ENCODE measurements at regions not wholly inside any gene's neighbourhood (a gene's known extent, or its start where the extent isn't known, plus 50 kb on each side); places are given as distances from the start of the nearest gene placed in this dataset.

DNA sequence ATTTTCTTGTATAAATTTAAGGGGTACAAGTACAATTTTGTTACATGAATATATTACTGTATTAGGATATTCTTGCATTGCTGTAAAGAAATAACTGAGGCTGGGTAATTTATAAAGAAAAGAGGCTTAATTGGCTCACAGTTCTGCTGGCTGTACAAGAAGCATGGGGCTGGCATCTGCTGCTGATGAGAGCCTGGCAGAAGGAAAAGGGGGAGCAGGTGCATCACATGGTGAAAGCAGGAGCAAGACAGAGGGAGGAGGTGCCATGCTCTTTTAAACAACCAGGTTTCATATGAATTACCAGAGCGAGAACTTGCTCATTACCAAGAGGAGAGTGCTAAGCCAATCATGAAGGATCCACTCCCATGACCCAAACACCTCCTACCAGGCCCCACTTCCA, 399.5 kb upstream of the RAB6C start:
- no peak for DNase-seq (ENCODE audit: low read depth)
- TF ChIP-seq, protein P1, sequence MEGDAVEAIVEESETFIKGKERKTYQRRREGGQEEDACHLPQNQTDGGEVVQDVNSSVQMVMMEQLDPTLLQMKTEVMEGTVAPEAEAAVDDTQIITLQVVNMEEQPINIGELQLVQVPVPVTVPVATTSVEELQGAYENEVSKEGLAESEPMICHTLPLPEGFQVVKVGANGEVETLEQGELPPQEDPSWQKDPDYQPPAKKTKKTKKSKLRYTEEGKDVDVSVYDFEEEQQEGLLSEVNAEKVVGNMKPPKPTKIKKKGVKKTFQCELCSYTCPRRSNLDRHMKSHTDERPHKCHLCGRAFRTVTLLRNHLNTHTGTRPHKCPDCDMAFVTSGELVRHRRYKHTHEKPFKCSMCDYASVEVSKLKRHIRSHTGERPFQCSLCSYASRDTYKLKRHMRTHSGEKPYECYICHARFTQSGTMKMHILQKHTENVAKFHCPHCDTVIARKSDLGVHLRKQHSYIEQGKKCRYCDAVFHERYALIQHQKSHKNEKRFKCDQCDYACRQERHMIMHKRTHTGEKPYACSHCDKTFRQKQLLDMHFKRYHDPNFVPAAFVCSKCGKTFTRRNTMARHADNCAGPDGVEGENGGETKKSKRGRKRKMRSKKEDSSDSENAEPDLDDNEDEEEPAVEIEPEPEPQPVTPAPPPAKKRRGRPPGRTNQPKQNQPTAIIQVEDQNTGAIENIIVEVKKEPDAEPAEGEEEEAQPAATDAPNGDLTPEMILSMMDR (conservative IDR thresholded peaks at IDR 0.05; ENCODE audit: low read depth, low read length) = no peak
- no peak overlapping the region for H3K4me3 ChIP-seq (ENCODE audit: low read depth, low read length)

DNA sequence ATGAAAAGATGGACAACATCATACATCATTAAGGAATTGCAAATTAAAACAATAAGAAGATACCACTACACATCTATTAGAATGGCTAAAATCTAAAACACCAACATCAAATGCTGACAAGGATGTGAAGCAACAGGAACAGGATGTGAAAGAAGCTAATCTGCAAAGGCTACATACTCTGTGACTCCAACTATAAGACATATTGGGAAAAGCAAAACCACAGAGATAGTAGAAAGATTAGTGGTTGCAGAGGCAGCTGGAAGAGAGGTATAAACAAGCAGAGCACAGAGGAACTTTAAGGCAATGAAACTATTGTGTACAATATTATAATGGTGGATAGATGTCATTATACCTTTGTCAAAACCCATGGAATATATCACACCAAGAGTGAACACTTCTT, 393.7 kb upstream of the RAB6C start:
- no peak overlapping the region for H3K4me3 ChIP-seq (ENCODE audit: low read depth, low read length)
- TF ChIP-seq, protein P1 (conservative IDR thresholded peaks at IDR 0.05; ENCODE audit: low read depth, low read length) = no peak
- DNase-seq (ENCODE audit: low read depth) = no peak

DNA sequence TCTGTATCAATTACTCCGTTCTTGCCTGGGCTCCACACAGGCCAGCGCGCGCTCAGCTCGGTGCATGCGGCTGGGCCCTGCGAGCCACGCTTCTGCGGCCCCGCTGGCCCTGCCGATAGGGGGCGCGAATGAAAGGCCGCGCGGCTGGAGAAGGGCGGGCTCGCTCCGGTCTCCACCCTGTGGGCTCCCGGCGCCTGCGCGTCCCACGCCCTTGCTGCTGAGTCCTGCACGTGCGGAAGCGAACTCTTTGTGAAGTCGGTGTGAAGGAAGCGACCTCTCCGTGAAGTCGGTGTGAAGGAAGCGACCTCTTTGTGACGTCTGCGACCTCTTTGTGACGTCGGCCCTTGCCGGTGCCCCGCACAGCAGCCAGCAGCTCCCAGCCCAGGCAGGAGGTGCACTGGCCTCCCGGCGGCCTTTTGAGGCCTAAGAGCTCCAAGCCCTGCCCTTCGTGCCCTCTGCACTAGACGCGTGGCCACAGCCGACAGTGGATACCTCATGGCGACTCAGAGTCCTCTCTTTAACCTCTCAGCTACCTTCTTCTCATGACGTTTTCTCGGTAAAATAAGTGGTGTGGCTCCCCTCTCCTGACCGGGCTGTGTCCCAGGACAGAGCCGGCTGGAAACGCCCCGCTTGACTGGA, 391.9 kb upstream of the RAB6C start:
- TF ChIP-seq, protein P1 (conservative IDR thresholded peaks at IDR 0.05; ENCODE audit: low read depth, low read length) = no peak
- no peak for DNase-seq (ENCODE audit: low read depth)
- H3K4me3 ChIP-seq (ENCODE audit: low read depth, low read length) = no peak overlapping the region

DNA sequence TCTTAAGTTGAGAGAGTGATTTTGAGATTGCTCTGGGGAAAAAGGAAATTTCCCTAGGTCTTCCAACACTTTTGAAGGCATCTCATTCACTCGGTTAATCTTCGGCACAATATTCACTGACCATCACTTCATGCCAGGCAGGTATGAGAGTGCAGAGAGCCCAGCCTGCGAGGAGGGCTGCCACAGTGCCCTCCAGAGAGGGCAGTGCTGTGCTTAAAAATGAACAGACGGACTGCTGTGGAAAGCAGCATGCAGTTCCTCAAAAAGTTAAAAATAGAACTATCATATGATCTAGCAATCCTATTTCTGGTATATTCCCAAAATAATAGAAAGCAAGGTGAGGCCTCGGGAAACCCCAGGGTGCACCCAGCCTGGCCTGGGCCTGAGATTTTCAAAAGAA, 374.9 kb upstream of the RAB6C start:
- TF ChIP-seq, protein P1 (conservative IDR thresholded peaks at IDR 0.05; ENCODE audit: low read depth, low read length) = no peak
- H3K4me3 ChIP-seq (ENCODE audit: low read depth, low read length) = no peak overlapping the region
- no peak for DNase-seq (ENCODE audit: low read depth)

DNA sequence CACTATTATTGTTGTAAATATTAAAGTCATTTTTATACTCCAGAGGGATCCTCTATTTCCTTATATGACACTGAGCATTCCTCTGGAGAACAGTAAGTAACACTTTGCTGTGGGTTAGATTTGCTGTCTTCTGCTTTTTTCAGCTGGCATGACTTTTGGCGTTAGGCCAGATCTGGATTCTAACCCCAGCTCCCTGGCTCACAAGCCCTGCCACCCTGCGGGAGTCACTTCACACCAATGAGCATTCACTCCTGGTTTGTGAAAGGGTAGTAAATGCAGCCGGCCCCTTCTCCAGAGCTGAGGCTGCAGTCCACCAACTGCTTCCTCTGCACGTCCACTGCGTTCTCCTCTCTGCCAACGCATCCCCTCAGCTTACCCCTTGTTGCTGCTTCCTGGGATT, 373.8 kb upstream of the RAB6C start:
- TF ChIP-seq, protein P1 (conservative IDR thresholded peaks at IDR 0.05; ENCODE audit: low read depth, low read length) = no peak
- DNase-seq (ENCODE audit: low read depth) = no peak
- H3K4me3 ChIP-seq (ENCODE audit: low read depth, low read length) = no peak overlapping the region

DNA sequence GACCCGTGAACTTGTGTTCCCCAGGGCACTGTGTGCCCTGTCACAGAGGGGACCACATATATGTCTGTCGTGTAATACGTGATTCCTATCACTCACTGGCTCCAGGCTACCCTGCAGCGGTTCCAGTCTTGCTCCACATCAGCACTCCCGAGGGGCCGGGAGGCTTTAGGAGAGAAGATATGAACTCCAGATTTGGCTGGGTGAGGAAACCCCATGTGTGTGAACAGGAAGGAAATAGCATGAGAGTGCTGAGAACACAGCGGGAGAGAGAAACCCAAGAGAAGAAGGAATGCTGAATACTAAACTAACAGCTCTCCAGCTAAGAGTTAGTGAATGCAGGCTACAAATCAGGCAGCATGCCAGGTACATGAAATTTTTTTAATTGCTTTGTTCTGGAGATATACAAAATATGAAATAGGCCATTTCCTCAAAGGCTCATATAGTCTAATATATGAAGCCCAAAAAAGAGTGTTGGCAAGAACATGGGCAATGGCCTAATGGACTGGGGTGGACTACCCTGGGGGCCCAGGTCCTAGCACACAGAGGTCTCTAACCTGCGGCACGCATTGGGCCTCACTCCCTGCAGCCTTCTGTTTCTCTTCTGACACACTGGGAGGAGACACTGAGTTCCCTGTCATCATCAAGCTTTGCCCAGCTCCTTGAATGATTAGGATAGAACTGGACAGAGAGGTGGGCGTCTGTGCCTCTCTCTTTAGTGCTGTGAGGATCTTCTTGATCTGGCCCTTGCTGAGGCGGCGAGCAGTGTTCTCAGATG, 372.8 kb upstream of the RAB6C start:
- TF ChIP-seq, protein P1 (conservative IDR thresholded peaks at IDR 0.05; ENCODE audit: low read depth, low read length) = no peak
- DNase-seq (ENCODE audit: low read depth) = no peak
- H3K4me3 ChIP-seq (ENCODE audit: low read depth, low read length) = no peak overlapping the region

DNA sequence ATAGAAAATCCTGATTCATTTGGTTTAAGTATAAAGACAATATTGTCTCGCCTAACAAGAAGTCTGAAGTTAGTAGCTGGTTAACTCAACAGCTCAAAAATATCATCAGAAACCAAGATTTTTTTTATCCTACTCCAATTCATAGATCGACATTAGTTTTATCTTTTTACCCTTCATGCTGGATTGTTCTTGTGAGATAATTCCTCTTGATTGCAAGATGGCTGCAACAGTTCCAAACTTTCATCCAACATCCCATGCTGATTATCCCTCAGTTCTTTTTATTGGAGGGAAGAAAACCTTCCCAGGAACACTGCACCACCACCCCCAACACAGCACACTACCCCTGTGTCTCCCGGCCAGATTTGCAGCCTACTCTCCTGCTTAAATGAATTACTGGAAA, 370.2 kb upstream of the RAB6C start:
- no peak overlapping the region for H3K4me3 ChIP-seq (ENCODE audit: low read depth, low read length)
- DNase-seq (ENCODE audit: low read depth) = no peak
- TF ChIP-seq, protein P1 (conservative IDR thresholded peaks at IDR 0.05; ENCODE audit: low read depth, low read length) = no peak
